ENCODE measurements at regions not wholly inside any gene's neighbourhood (a gene's known extent, or its start where the extent isn't known, plus 50 kb on each side); places are given as distances from the start of the nearest gene placed in this dataset.

- Histone ChIP-seq H3K27me3 (ENCODE audit: insufficient read depth, insufficient read length) (no peaks in the 10 kb centered on the region), H3K9me3 (ENCODE audit: insufficient read depth, low read length) (no peaks in the 10 kb centered on the region), H3K4me3 (ENCODE audit: insufficient read length, low read depth) (no peak overlapping the region), H3K36me3 (ENCODE audit: insufficient read depth, insufficient read length, low read length) (no peaks in the 10 kb centered on the region), H3K4me1 (ENCODE audit: insufficient read depth, insufficient read length) (no peaks in the 10 kb centered on the region), H3K9ac (ENCODE audit: insufficient read length, low read depth) (no peak overlapping the region)
- TF ChIP-seq ZNF274 (IDR thresholded peaks at IDR 0.05; ENCODE audit: low read depth, low read length) (no peak), YY1 (IDR thresholded peaks at IDR 0.05; ENCODE audit: insufficient read depth, insufficient read length) (no peak), SUZ12 (IDR thresholded peaks at IDR 0.05; ENCODE audit: extremely low read depth, insufficient read depth, insufficient read length) (no peak)
- DNase-seq (ENCODE audit: low read depth, low spot score) = no peak
These were observed 287.9 kb upstream of the FERMT1 start for GRCh38 chr20:6410721-6411120.

- no peak for DNase-seq (ENCODE audit: low read depth, low spot score)
These were observed 284.3 kb upstream of the FERMT1 start for GRCh38 chr20:6407163-6407562.

GRCh38 chr20:6401893-6402557 lies 279.2 kb upstream of the FERMT1 start:
- TF ChIP-seq YY1 (IDR thresholded peaks at IDR 0.05; ENCODE audit: insufficient read depth, insufficient read length) (no peak), SUZ12 (IDR thresholded peaks at IDR 0.05; ENCODE audit: extremely low read depth, insufficient read depth, insufficient read length) (no peak), ZNF274 (IDR thresholded peaks at IDR 0.05; ENCODE audit: low read depth, low read length) (no peak)
- no peak overlapping the region for H3K9ac ChIP-seq (ENCODE audit: insufficient read length, low read depth)
- H3K27me3 ChIP-seq (ENCODE audit: insufficient read depth, insufficient read length) = no peaks in the 10 kb centered on the region
- no peaks in the 10 kb centered on the region for H3K36me3 ChIP-seq (ENCODE audit: insufficient read depth, insufficient read length, low read length)
- no peaks in the 10 kb centered on the region for H3K4me1 ChIP-seq (ENCODE audit: insufficient read depth, insufficient read length)
- no peaks in the 10 kb centered on the region for H3K9me3 ChIP-seq (ENCODE audit: insufficient read depth, low read length)
- DNase-seq (ENCODE audit: low read depth, low spot score) = no peak
- H3K4me3 ChIP-seq (ENCODE audit: insufficient read length, low read depth) = no peak overlapping the region

More at GRCh38 chr20:6407163-6407562, 284.3 kb upstream of the FERMT1 start:
- Histone ChIP-seq H3K4me1 (ENCODE audit: insufficient read depth, insufficient read length) (no peaks in the 10 kb centered on the region), H3K4me3 (ENCODE audit: insufficient read length, low read depth) (no peak overlapping the region), H3K36me3 (ENCODE audit: insufficient read depth, insufficient read length, low read length) (no peaks in the 10 kb centered on the region), H3K9ac (ENCODE audit: insufficient read length, low read depth) (no peak overlapping the region), H3K27me3 (ENCODE audit: insufficient read depth, insufficient read length) (no peaks in the 10 kb centered on the region), H3K9me3 (ENCODE audit: insufficient read depth, low read length) (no peaks in the 10 kb centered on the region)
- no peak for TF ChIP-seq SUZ12 (IDR thresholded peaks at IDR 0.05; ENCODE audit: extremely low read depth, insufficient read depth, insufficient read length)
- TF ChIP-seq ZNF274 (IDR thresholded peaks at IDR 0.05; ENCODE audit: low read depth, low read length) = no peak
- no peak for TF ChIP-seq YY1 (IDR thresholded peaks at IDR 0.05; ENCODE audit: insufficient read depth, insufficient read length)

- no peak for TF ChIP-seq ZNF274 (IDR thresholded peaks at IDR 0.05; ENCODE audit: low read depth, low read length)
- no peak for TF ChIP-seq YY1 (IDR thresholded peaks at IDR 0.05; ENCODE audit: insufficient read depth, insufficient read length)
- no peak for TF ChIP-seq SUZ12 (IDR thresholded peaks at IDR 0.05; ENCODE audit: extremely low read depth, insufficient read depth, insufficient read length)
- no peak overlapping the region for H3K4me3 ChIP-seq (ENCODE audit: insufficient read length, low read depth)
- no peaks in the 10 kb centered on the region for H3K4me1 ChIP-seq (ENCODE audit: insufficient read depth, insufficient read length)
- H3K27me3 ChIP-seq (ENCODE audit: insufficient read depth, insufficient read length) = no peaks in the 10 kb centered on the region
- no peak overlapping the region for H3K9ac ChIP-seq (ENCODE audit: insufficient read length, low read depth)
- DNase-seq (ENCODE audit: low read depth, low spot score) = no peak
- no peaks in the 10 kb centered on the region for H3K9me3 ChIP-seq (ENCODE audit: insufficient read depth, low read length)
- no peaks in the 10 kb centered on the region for H3K36me3 ChIP-seq (ENCODE audit: insufficient read depth, insufficient read length, low read length)
These were observed 274.3 kb upstream of the FERMT1 start for GRCh38 chr20:6397115-6397514.

- no peak for DNase-seq (ENCODE audit: low read depth, low spot score)
- Histone ChIP-seq H3K4me3 (ENCODE audit: insufficient read length, low read depth) (no peak overlapping the region), H3K27me3 (ENCODE audit: insufficient read depth, insufficient read length) (no peaks in the 10 kb centered on the region), H3K9me3 (ENCODE audit: insufficient read depth, low read length) (no peaks in the 10 kb centered on the region), H3K9ac (ENCODE audit: insufficient read length, low read depth) (no peak overlapping the region), H3K4me1 (ENCODE audit: insufficient read depth, insufficient read length) (no peaks in the 10 kb centered on the region), H3K36me3 (ENCODE audit: insufficient read depth, insufficient read length, low read length) (no peaks in the 10 kb centered on the region)
- TF ChIP-seq SUZ12 (IDR thresholded peaks at IDR 0.05; ENCODE audit: extremely low read depth, insufficient read depth, insufficient read length) (no peak), YY1 (IDR thresholded peaks at IDR 0.05; ENCODE audit: insufficient read depth, insufficient read length) (no peak), ZNF274 (IDR thresholded peaks at IDR 0.05; ENCODE audit: low read depth, low read length) (no peak)
These were observed 272.9 kb upstream of the FERMT1 start for GRCh38 chr20:6395695-6396094.

GRCh38 chr20:6388671-6389197 lies 265.9 kb upstream of the FERMT1 start:
- Histone ChIP-seq H3K27me3 (ENCODE audit: insufficient read depth, insufficient read length) (no peaks in the 10 kb centered on the region), H3K4me1 (ENCODE audit: insufficient read depth, insufficient read length) (no peaks in the 10 kb centered on the region), H3K4me3 (ENCODE audit: insufficient read length, low read depth) (no peak overlapping the region), H3K36me3 (ENCODE audit: insufficient read depth, insufficient read length, low read length) (no peaks in the 10 kb centered on the region), H3K9ac (ENCODE audit: insufficient read length, low read depth) (no peak overlapping the region), H3K9me3 (ENCODE audit: insufficient read depth, low read length) (no peaks in the 10 kb centered on the region)
- TF ChIP-seq YY1 (IDR thresholded peaks at IDR 0.05; ENCODE audit: insufficient read depth, insufficient read length) (no peak), SUZ12 (IDR thresholded peaks at IDR 0.05; ENCODE audit: extremely low read depth, insufficient read depth, insufficient read length) (no peak), ZNF274 (IDR thresholded peaks at IDR 0.05; ENCODE audit: low read depth, low read length) (no peak)
- no peak for DNase-seq (ENCODE audit: low read depth, low spot score)

- no peak for DNase-seq (ENCODE audit: low read depth, low spot score)
- Histone ChIP-seq H3K36me3 (ENCODE audit: insufficient read depth, insufficient read length, low read length) (no peaks in the 10 kb centered on the region), H3K9ac (ENCODE audit: insufficient read length, low read depth) (no peak overlapping the region), H3K4me3 (ENCODE audit: insufficient read length, low read depth) (no peak overlapping the region), H3K27me3 (ENCODE audit: insufficient read depth, insufficient read length) (no peaks in the 10 kb centered on the region), H3K4me1 (ENCODE audit: insufficient read depth, insufficient read length) (no peaks in the 10 kb centered on the region), H3K9me3 (ENCODE audit: insufficient read depth, low read length) (no peaks in the 10 kb centered on the region)
- no peak for TF ChIP-seq SUZ12 (IDR thresholded peaks at IDR 0.05; ENCODE audit: extremely low read depth, insufficient read depth, insufficient read length)
- TF ChIP-seq YY1 (IDR thresholded peaks at IDR 0.05; ENCODE audit: insufficient read depth, insufficient read length) = no peak
- no peak for TF ChIP-seq ZNF274 (IDR thresholded peaks at IDR 0.05; ENCODE audit: low read depth, low read length)
These were observed 262.2 kb upstream of the FERMT1 start for GRCh38 chr20:6384956-6385486.

All from NT2/D1 (cell line).